PC-9 (cell line): ENCODE measurements at regions not wholly inside any gene's neighbourhood (a gene's known extent, or its start where the extent isn't known, plus 50 kb on each side); places are given as distances from the start of the nearest gene placed in this dataset.

Experiments
- EZH2 ChIP-seq: fragments of 200-600 bp; sonication (generic); IDR thresholded peaks from 2 replicates; pipeline ENCODE4 v1.8.0; 2017; ENCODE audit warnings: antibody characterized with exemption, low read depth
- TF ChIP-seq, protein P1 (sequence below): fragments of 200-600 bp; sonication (generic); conservative IDR thresholded peaks from 2 replicates; pipeline ENCODE4 v1.6.1; 2017; ENCODE audit warnings: mixed run types, antibody characterized with exemption, mild to moderate bottlenecking, moderate library complexity

DNA sequence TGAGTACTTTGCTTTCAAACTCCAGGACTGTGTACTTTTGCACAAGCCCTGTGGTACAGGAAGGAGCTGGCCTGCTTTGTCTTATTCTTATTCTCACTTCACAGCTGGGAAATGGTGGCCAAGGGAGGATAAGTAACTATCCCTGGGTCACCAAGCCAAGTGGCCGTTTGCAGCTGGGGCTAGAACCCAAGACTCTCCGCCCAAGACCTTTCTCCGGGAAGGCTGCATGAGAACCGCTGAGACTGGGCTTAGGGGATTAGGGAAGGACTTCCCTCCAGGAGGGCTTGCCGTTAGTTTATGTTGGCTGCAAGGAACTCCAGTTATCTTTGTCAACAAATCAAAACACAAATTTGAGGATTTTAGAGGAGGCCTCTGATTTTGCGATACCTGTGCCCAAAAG lies 109.5 kb upstream of the ADRA1D start:
- TF ChIP-seq, protein P1, sequence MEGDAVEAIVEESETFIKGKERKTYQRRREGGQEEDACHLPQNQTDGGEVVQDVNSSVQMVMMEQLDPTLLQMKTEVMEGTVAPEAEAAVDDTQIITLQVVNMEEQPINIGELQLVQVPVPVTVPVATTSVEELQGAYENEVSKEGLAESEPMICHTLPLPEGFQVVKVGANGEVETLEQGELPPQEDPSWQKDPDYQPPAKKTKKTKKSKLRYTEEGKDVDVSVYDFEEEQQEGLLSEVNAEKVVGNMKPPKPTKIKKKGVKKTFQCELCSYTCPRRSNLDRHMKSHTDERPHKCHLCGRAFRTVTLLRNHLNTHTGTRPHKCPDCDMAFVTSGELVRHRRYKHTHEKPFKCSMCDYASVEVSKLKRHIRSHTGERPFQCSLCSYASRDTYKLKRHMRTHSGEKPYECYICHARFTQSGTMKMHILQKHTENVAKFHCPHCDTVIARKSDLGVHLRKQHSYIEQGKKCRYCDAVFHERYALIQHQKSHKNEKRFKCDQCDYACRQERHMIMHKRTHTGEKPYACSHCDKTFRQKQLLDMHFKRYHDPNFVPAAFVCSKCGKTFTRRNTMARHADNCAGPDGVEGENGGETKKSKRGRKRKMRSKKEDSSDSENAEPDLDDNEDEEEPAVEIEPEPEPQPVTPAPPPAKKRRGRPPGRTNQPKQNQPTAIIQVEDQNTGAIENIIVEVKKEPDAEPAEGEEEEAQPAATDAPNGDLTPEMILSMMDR: no peak
- TF ChIP-seq EZH2: no peak
